ENCODE measurements at regions not wholly inside any gene's neighbourhood (a gene's known extent, or its start where the extent isn't known, plus 50 kb on each side); places are given as distances from the start of the nearest gene placed in this dataset.

- no peak overlapping the region for H3K4me2 ChIP-seq (ENCODE audit: control insufficient read depth, extremely low read depth, insufficient read depth, low read depth, low read length)
- H3K4me1 ChIP-seq (ENCODE audit: control insufficient read depth, extremely low read depth, insufficient read depth, low read length), result no peaks in the 10 kb centered on the region
- dilution Hi-C loops (cut with MboI; ENCODE audit: extremely low pct_ligation_motif_present, low sequenced_read_pairs), result no loop called here
- no peak for FAIRE-seq
- H3K9me3 ChIP-seq (ENCODE audit: control insufficient read depth, low read depth, low read length), result no peaks in the 10 kb centered on the region
- H3K9ac ChIP-seq (ENCODE audit: control insufficient read depth, extremely low read depth, insufficient read depth, low read length), result no peak overlapping the region
- H3K36me3 ChIP-seq (ENCODE audit: control insufficient read depth in 2 of 2, extremely low read depth in 1 of 2, insufficient read depth in 2 of 2, low read length in 2 of 2), result no peaks in the 10 kb centered on the region
- H4K20me1 ChIP-seq (ENCODE audit: control insufficient read depth, extremely low read depth, insufficient read depth, low read length), result no peaks in the 10 kb centered on the region
- H3K27ac ChIP-seq (ENCODE audit: control insufficient read depth, insufficient read depth, low read length), result no peak overlapping the region
- no peak overlapping the region for H2AFZ ChIP-seq (ENCODE audit: control insufficient read depth, low read length)
- no peaks in the 10 kb centered on the region for H3K27me3 ChIP-seq (ENCODE audit: control insufficient read depth, extremely low read depth, insufficient read depth, low read length)
- H3K9me1 ChIP-seq (ENCODE audit: control insufficient read depth, extremely low read depth, insufficient read depth, low read length), result no peaks in the 10 kb centered on the region
- DNase-seq (ENCODE audit: low read depth, low spot score), result no peak
- TF ChIP-seq CTCF (optimal IDR thresholded peaks at IDR 0.05 in 1 of 3, IDR thresholded peaks at IDR 0.05 in 1 of 3, conservative IDR thresholded peaks at IDR 0.05 in 1 of 3; ENCODE audit: extremely low read depth in 1 of 3, insufficient read depth in 2 of 3, low read length in 3 of 3) (no peak), EZH2 (IDR thresholded peaks at IDR 0.05; ENCODE audit: low read length) (no peak)
- H3K79me2 ChIP-seq (ENCODE audit: control insufficient read depth, insufficient read depth, low read length), result no peaks in the 10 kb centered on the region
- H3K4me3 ChIP-seq (ENCODE audit: control insufficient read depth in 2 of 3, extremely low read depth in 1 of 3, insufficient read depth in 2 of 3, low read depth in 1 of 3, low read length in 3 of 3), result no peak overlapping the region
Observed at GRCh38 chr13:70189981-70190380, 81.7 kb upstream of the KLHL1 start.

- dilution Hi-C loops (cut with MboI; ENCODE audit: extremely low pct_ligation_motif_present, low sequenced_read_pairs), result no loop called here
- DNase-seq (ENCODE audit: low read depth, low spot score), result no peak
- H3K79me2 ChIP-seq (ENCODE audit: control insufficient read depth, insufficient read depth, low read length), result no peaks in the 10 kb centered on the region
Observed at GRCh38 chr13:70188567-70188966, 80.3 kb upstream of the KLHL1 start.

More at GRCh38 chr13:70188567-70188966, 80.3 kb upstream of the KLHL1 start:
- Histone ChIP-seq H3K27me3 (ENCODE audit: control insufficient read depth, extremely low read depth, insufficient read depth, low read length) (no peaks in the 10 kb centered on the region), H3K4me2 (ENCODE audit: control insufficient read depth, extremely low read depth, insufficient read depth, low read depth, low read length) (no peak overlapping the region), H3K9me3 (ENCODE audit: control insufficient read depth, low read depth, low read length) (no peaks in the 10 kb centered on the region), H3K4me1 (ENCODE audit: control insufficient read depth, extremely low read depth, insufficient read depth, low read length) (no peaks in the 10 kb centered on the region), H3K4me3 (ENCODE audit: control insufficient read depth in 2 of 3, extremely low read depth in 1 of 3, insufficient read depth in 2 of 3, low read depth in 1 of 3, low read length in 3 of 3) (no peak overlapping the region), H3K9me1 (ENCODE audit: control insufficient read depth, extremely low read depth, insufficient read depth, low read length) (no peaks in the 10 kb centered on the region), H3K36me3 (ENCODE audit: control insufficient read depth in 2 of 2, extremely low read depth in 1 of 2, insufficient read depth in 2 of 2, low read length in 2 of 2) (no peaks in the 10 kb centered on the region), H4K20me1 (ENCODE audit: control insufficient read depth, extremely low read depth, insufficient read depth, low read length) (no peaks in the 10 kb centered on the region), H3K9ac (ENCODE audit: control insufficient read depth, extremely low read depth, insufficient read depth, low read length) (no peak overlapping the region), H2AFZ (ENCODE audit: control insufficient read depth, low read length) (no peak overlapping the region), H3K27ac (ENCODE audit: control insufficient read depth, insufficient read depth, low read length) (no peak overlapping the region)
- no peak for TF ChIP-seq CTCF (optimal IDR thresholded peaks at IDR 0.05 in 1 of 3, IDR thresholded peaks at IDR 0.05 in 1 of 3, conservative IDR thresholded peaks at IDR 0.05 in 1 of 3; ENCODE audit: extremely low read depth in 1 of 3, insufficient read depth in 2 of 3, low read length in 3 of 3)
- no peak for TF ChIP-seq EZH2 (IDR thresholded peaks at IDR 0.05; ENCODE audit: low read length)
- FAIRE-seq, result no peak
